ENCODE measurements at regions not wholly inside any gene's neighbourhood (a gene's known extent, or its start where the extent isn't known, plus 50 kb on each side); places are given as distances from the start of the nearest gene placed in this dataset.

- Histone ChIP-seq H3K27me3 (ENCODE audit: insufficient read depth) (no peaks in the 10 kb centered on the region), H3K4me1 (ENCODE audit: control insufficient read depth in 1 of 2, insufficient read depth in 2 of 2, low read depth in 1 of 2, low read length in 1 of 2) (no peaks in the 10 kb centered on the region), H3K36me3 (replicated peaks in 1 of 2; ENCODE audit: control insufficient read depth in 1 of 2, insufficient read depth in 2 of 2, low read length in 1 of 2) (no peaks in the 10 kb centered on the region), H3K4me2 (no peak overlapping the region), H3K9me3 (no peaks in the 10 kb centered on the region), H2AFZ (ENCODE audit: low read depth) (no peak overlapping the region), H3K79me2 (ENCODE audit: insufficient read depth) (no peaks in the 10 kb centered on the region), H4K20me1 (ENCODE audit: insufficient read depth) (no peaks in the 10 kb centered on the region), H3K4me3 (ENCODE audit: low read depth in 2 of 2, low read length in 1 of 2) (no peak overlapping the region), H3F3A (replicated peaks; ENCODE audit: insufficient read depth) (no peaks in the 10 kb centered on the region), H3K9me2 (no peaks in the 10 kb centered on the region), H3K9ac (no peak overlapping the region), H3K27ac (ENCODE audit: low read depth in 2 of 2, low read length in 1 of 2) (no peak overlapping the region)
- no peak for DNase-seq
- POLR2A ChIA-PET: no interaction called here
- CTCF ChIA-PET: no interaction called here
- WGBS (ENCODE audit: low lambda C conversion rate): 13% methylated on average over 6 of the region's 6 CpGs
- TF ChIP-seq ZBTB33 (IDR thresholded peaks at IDR 0.05; ENCODE audit: borderline replicate concordance, low read depth): no peak
- TF ChIP-seq TAF1 (IDR thresholded peaks at IDR 0.05; ENCODE audit: borderline replicate concordance, low read depth, low read length): no peak
- TF ChIP-seq EP300 (IDR thresholded peaks at IDR 0.05; ENCODE audit: borderline replicate concordance in 1 of 2, low read depth in 1 of 2, low read length in 1 of 2): no peak
- no peak for TF ChIP-seq GATA2 (CRISPR knock-in tag; IDR thresholded peaks at IDR 0.05)
- TF ChIP-seq, protein P1, sequence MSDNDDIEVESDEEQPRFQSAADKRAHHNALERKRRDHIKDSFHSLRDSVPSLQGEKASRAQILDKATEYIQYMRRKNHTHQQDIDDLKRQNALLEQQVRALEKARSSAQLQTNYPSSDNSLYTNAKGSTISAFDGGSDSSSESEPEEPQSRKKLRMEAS (IDR thresholded peaks at IDR 0.05; ENCODE audit: low read depth): no peak
- no peak for TF ChIP-seq FOXJ3 (CRISPR knock-in tag; IDR thresholded peaks at IDR 0.05)
- TF ChIP-seq ELF1 (IDR thresholded peaks at IDR 0.05): no peak
- TF ChIP-seq POLR2AphosphoS5 (IDR thresholded peaks at IDR 0.05; ENCODE audit: low read depth, low read length): no peak
- no peak for TF ChIP-seq MEF2A (IDR thresholded peaks at IDR 0.05; ENCODE audit: borderline replicate concordance, low read depth)
- TF ChIP-seq YY1 (IDR thresholded peaks at IDR 0.05; ENCODE audit: low read depth): no peak
- TF ChIP-seq REST (IDR thresholded peaks at IDR 0.05; ENCODE audit: low read depth, low read length): no peak
- no peak for TF ChIP-seq NFIC (IDR thresholded peaks at IDR 0.05; ENCODE audit: borderline replicate concordance)
- TF ChIP-seq TEAD4 (IDR thresholded peaks at IDR 0.05; ENCODE audit: borderline replicate concordance, insufficient read depth): no peak
Measured at GRCh38 chr4:11341337-11342043, 87.2 kb downstream of the HS3ST1 start.

All from SK-N-SH (cell line).